NCI-H1417 treated with DMSO at 0.1 percent for 48 hours (cell line): ENCODE measurements at regions not wholly inside any gene's neighbourhood (a gene's known extent, or its start where the extent isn't known, plus 50 kb on each side); places are given as distances from the start of the nearest gene placed in this dataset.

ENCODE experiments used
- DNase-seq: peaks from one replicate; lab custom pipeline; 2025; lab: John Stamatoyannopoulos, UW

DNA sequence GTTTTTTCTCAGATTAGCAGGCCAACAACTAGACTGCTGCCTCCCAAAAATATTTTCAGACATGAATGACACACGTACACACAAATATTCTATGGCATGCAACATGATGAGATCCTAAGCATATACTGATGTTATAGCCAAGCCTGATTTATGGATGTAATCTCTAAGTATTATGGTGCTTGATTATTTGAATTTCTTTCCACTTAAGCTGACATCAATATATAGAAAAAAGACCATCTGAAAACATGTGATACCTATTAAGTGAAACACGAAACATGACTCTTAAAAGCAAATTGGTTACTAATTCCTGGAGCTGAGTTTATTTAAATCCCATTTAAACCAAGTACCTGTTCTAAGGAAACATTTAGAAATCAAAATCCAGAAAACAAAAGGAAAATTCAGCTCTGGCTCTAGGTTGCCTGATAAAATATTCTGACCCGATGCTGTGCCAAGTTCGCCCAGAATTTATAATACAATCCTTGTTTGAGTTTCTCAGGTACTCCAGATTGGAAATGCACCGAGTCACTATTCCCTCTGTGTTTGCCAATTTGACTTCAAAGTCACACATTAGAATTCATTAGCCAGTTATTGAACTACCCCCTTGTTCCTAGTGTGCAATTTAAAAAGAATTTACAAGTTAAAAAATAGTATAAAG is 548.6 kb downstream of the CSNK1G3 start:
- DNase-seq: no peak

DNA sequence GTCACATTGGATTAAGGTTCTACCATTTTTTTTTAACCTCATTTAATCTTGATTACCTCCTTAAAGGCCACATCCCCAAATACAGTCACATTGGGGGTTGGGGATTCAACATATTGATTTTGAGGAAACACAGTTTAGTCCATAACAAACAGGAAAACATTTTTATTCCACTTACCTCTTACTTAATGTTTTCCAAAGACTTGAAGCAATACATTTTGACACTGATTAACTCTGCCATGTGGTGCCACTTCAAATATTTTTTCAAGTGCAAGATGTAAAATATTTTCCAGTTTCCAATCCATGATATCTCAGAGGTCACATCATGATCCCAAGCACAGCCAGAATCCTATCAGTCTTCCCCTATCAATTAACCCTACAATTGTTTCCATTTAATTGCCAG is 548.0 kb downstream of the CSNK1G3 start:
- no peak for DNase-seq

DNA sequence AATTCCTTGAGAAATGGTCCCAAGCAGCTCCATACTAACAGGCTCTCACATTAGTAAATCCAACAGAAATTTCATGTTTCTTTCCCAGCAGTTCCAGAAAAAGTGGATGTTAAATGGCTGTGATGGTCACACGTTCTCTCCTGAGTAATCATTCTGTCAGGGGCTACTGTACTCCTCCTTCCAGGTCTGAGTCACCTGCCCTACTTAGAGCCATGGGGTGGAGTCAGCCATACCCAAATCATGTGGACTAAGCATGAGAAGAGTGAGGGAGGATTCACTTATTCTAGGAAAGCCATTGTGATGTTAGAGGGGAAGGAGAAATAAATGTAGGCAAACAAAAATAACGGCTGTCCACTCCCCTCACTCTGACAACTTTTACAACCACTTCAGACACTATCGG is 547.2 kb downstream of the CSNK1G3 start:
- DNase-seq: no peak

DNA sequence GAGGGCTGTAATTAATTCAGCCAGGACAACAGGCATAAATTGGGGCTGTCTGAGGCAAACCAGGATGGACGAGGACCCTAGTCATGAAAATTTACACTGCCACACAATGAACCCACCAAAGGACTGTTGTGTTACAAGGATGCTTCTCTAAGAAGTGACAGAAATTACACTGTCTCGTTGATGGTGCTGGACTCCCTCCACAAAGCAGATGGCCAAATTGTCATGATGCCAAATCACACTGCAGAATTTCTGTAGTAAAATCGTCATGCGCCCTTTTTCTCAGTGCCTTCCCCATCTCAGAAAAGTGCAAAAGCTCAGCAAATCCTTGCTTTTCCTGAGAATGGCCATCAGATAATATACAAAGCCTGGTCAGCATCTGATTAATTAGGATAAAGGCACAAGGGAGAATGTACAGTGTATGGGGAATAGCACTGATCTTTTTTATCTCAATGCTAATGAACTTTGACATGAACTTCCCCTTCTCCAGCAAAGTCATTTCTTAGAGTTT is 545.8 kb downstream of the CSNK1G3 start:
- no peak for DNase-seq

DNA sequence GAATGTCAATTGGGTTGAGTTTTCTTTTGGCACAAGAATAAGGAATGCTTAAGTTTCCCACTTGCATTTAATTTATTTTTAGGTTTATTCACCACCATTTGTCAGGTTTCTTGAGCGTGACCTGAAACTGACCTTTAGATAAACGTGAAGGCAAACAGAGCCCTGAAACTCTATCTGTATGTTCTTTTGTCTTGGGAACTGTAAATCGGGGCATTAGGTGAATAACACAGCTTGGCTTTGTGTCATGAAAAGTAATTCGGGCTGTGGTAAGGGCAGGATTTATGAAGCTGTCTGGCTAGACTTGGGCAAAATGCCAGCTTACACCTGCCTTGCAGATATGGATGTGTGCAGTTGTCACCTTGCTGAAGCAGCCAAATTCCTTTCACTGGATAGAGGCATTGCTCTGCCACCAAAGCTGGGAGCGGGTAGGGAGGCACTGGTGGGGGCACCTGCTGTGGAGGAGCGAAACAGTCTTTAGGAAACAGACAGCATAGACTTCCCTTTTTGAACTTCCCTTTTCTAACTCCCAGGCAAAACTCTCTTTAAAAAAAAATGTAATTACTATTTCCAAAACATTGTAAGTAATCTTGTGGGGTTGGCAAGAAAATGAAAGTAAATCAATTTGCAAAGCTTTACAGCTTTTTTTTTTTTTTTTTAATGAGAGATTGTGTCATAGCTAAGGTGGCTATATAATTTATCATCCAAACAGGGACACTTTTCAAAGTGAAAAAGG is 545.2 kb downstream of the CSNK1G3 start:
- DNase-seq: peak; percentile 32

DNA sequence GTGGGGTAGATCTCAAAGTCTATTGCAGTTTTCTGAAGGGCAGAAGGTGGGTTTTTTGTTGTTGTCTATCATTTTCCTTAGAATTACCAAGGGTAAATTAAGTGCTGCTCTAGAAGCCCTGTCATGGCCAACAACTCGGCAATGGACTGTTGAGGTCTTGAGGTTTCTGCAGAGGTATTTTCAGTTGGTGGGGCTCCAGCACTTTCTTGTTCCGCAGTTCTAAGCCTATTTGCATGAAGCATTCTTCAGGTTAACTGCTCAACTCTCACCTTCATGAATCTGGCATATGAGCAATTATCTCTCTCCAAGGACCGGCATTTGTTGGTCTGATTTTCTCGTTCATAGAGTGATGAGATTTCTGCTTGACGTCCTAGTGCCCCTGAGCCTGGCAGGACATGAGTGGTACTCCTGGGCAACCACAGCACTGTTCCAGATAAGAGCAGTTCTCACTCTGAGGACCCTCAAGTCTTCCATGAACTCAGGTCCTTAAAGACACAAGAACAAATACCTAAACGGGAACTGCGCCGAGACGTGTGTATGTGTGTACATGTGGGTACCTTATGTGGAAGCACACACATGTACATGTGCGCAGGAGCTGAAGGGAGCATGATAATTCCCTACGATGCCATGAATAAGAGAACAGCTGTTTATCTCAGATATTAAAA is 544.5 kb downstream of the CSNK1G3 start:
- no peak for DNase-seq

DNA sequence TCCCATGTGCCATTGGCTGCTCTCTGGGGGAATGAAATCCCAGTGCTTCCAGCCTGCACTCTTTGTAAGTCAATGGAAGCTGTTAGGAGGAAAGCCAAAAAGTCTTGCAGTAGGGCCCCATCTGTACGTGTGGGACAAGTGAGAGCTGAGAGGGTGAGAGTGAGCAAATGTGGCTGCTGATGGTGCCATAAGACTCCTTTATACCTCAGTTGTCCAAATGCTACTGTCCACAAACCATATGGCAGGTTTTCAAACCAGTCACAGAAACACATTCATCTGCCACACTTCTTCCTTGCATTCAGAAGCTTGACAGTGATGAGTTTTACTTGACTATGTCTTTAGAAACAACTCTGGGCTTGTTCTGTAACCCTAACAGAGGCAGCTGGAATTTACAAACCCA is 543.8 kb downstream of the CSNK1G3 start:
- DNase-seq: no peak

DNA sequence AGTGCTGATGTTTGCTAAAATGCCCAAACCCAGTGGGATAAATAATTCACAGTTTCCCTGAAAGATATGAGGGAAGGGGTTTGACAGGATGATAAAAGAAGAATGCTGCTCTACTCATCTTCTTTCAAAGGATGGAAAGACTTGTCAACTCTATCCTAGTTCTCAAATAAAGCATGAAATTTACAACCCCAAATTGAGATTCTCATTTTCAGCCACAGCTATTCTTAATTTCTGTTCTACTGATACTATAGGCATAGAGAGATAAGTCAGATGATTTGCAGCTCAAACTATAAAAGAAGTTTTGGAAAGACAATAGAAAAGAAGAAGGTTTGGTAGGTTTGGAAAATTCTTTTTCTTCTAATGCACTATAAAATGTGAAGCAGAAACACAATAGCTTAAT is 542.6 kb downstream of the CSNK1G3 start:
- no peak for DNase-seq

DNA sequence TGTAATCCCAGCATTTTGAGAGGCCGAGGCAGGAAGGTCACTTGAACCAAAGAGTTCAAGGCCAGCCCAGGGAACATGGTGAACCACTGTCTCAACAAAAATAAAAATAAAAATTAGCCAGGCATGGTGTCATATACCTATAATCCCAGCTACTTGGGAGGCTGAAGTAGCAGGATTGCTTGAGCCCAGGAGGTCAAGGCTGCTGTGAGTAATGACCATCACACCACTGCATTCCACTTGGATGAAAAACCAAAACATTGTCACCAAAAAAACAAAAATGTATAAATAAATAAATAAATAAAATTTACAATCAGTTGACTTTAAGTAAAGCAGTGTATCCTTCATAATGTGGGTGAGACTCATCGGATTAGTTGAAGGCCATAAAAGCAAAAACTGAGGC is 541.4 kb downstream of the CSNK1G3 start:
- no peak for DNase-seq

DNA sequence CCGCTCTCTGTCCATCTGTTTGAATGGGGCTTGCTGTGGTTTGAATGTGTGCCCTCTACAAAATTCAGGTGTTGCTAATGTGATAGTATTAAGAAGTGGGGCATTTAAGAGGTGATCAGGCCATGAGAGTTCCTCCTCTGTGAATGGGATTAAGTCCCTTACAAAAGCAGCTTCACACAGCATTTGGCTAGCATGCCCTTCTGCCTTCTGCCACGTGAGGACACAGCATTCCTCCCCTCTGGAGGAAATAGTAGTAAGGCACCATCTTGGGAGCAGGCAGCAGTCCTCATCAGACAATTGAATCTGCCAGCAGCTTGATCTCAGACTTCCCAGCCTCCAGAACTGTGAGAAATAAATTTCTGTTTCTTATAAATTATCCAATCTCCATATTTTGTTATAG is 540.2 kb downstream of the CSNK1G3 start:
- DNase-seq: no peak

DNA sequence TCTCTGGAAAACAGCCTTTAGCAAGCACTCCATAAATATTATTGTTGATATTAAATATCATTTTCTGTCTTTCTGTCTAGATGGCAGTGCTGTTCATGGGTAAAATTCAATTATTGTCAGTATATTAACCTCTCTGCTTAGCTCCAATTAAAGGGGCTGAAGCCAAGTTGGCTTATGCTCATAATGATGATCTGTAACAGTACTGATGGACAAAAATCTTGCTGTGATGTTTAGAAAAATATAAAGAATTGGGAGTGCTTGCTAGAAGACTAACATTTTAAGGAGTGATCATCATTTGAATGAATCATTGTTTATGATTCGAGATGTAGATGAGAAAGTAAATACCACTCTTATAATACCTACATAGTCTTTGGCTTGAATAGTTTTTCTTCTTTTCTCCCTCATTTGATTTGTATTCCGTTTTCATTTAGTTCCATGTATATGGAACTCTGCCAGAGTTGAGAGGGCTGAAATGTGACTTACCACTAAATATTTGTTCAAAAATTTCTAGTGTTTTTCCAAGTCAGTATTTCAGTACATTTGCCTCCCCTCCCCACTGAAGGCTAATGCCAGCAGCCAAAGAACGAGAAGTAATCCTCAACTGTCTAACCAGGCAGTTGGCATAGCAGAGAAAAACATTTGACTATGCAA is 538.3 kb downstream of the CSNK1G3 start:
- no peak for DNase-seq

DNA sequence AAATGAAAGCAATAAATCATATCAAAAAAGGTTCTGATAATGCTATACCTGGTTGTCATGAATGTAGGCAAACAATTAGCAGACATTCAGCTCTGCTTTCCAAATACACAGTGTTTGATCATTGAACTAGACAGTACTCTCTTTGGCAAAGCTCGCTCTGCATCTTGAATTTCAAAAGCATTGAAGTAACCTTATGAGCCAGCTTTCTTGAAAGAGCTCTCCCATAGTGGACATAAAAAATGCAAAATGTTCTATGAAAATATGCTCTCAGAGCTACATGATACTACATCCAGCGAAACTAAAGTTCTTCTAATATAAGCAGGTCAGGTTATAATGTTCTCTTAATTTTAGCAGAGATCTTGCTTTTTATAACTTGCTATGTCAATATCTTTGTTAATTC is 533.4 kb downstream of the CSNK1G3 start:
- no peak for DNase-seq

DNA sequence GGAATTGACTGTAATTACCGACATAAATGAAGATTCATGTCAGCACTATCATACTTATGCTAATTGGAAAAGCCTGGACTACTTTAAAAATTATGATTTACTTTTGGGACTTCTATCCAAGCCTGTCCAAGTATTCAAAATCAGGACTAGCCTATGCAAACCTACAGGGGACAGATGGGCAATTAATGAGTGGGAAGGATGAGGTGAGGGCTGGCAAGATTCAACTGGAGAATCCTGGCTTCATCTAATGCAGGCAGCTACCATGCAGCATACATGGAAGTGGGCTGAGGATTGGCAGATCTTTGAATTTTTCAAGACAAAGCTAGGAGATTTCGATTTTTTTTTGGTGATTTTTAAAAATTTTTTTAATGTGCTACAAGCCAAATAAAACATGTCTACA is 532.6 kb downstream of the CSNK1G3 start:
- no peak for DNase-seq

DNA sequence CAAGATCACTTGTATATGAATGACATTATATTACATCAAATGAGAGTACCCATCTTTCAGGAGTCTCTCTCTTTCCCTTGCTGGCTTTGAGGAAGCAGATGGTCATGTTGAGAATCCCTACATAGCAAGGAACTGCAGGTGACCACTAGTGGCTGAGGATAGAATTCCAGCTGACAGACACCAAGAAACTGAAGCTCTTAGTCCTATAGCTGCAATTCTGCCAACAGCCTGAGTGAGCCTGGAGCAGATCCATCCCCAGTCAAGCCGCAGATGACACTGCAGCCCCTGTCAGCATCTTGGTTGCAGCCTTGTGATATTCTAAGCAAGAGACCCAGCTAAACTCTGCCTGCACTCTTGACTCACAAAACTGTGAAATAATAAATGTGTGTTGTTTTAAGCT is 531.5 kb downstream of the CSNK1G3 start:
- DNase-seq: no peak

DNA sequence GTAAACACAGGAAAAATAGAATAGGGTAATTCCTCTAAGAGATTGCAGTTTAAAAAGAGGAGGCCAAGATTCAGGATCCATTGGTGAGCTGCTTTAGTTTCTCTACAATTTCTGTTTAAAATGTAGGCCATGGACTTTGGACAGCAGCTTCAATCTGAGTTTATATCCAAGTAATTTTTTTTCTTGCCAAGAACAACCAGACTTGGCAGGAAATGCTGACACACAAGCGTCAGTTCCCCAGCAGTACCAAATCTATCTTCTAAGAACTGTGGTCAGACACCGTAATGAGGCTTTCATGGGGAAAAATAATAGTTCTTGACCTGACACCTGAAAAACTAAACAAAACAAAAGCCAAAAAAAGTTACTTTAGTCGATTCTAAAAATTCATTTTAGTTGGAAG is 528.8 kb downstream of the CSNK1G3 start:
- no peak for DNase-seq

DNA sequence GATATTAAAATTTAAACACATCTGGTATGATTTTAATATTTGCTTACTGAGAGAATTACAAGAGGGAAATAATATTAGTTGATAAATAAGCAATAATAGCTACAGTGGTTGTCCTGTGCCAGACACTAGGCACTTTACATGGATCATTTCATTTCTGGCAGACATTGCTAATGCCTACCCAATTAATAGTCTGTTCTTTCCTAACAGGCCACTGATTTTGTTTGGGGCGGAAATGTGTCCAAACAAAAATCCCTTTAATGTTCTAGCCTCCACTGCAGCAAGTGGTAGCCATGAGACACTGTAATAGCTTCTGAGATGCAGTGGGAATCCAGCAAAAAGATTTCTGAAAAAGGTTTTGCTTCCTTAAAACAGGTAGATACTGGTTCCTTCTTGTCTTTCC is 527.4 kb downstream of the CSNK1G3 start:
- DNase-seq: no peak

DNA sequence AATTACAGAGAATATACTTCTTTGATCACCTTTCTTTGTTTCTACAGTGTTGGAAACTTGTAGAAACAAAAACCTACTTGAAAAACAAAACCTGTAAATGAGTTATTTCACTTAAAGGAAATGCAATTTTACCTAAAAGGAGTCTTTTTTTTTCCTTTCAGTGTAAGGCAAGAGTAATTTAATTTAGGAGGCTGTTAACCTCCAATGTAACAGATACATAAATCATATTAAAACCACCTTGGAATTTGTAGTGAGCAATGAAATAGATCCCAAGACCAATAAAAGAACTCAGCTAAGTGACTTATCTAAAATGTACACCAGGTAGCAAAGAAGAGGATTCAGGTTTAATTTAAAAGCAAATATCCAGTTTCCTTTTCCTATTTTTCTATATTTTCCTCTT is 524.8 kb downstream of the CSNK1G3 start:
- DNase-seq: no peak

DNA sequence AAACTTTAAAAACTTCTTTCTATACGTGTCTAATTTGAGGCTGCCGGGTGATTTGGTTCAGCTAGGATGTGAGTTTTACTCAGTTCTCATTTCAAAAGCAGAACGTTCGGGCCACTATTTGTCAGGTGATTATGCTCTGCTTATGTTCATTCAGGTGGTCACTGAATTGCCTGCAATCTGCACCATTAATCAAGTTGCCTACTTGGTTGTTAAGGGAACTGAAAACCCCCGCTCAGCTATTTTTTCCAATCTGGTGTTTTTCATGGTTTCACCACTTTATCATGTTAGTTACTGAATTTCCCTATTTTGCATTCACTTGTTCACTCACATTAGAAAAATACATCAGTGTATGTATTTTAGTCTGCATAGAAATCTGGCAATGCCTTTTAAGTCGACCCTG is 523.0 kb downstream of the CSNK1G3 start:
- DNase-seq: no peak

DNA sequence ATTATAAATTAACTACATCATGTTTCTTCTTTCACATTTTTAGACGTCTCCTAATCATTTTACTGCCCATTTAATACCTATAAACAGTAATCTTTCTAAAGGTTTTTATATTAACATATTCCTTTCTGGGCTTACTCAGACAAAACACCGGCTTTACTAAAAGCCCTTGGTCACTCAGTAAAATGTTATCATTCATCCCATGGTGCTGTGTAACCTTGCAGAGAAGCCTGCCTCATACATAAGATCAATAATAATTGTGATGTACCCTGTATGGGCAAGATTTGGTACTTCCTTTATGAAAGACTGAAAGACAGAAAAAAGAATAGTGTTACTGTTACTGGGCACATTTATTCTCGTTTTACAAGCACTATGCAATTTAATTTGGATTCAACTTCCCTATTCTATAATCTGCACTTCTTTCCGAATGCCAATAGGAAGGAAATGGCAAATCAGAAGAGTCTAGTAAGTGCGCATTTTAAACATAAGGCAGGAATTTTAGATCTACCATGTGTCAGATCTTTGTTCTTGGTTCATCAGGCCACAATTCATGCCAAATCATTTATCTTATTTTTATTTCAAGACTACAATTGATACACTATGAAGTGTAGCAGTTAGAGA is 522.2 kb downstream of the CSNK1G3 start:
- no peak for DNase-seq

DNA sequence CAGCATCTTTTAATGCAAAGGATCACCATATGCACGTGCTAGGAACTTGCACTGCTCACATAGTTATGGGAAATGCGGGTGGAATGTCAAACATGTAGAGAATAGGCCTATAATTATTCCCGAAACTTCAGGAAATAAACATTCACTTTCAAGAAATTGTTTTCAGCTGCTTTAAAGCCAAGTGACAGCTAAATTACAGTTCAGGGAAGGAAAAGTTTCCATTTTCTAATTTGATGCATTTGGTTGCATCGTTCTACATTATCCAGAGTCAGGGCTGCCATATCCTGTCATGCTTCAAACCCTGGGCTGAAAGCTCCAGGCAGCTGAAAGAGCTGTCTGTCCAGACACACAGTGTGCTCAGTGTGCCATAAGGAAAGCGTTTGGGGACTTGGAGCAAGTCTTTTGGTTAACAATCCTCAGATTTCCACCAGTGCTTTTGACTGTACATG is 518.1 kb downstream of the CSNK1G3 start:
- DNase-seq: no peak

DNA sequence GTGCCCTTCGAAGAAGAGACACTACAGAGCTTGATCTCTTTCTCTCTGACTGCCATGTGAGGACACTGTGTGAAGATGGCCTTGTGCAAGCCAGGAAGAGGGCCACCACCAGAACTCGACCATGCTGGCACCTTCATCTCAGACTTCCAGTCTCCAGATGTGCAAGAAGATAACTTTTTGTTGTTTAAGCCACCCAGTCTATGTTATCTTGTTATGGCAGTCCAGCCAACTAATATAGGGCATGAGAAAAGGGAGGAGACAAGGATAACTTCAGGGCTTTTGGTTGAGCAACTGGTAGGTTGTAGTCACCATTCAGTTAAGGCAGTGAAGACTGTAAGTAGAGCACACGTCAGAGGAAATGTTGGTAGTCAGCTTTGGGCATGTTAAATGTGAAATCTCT is 515.5 kb downstream of the CSNK1G3 start:
- no peak for DNase-seq

DNA sequence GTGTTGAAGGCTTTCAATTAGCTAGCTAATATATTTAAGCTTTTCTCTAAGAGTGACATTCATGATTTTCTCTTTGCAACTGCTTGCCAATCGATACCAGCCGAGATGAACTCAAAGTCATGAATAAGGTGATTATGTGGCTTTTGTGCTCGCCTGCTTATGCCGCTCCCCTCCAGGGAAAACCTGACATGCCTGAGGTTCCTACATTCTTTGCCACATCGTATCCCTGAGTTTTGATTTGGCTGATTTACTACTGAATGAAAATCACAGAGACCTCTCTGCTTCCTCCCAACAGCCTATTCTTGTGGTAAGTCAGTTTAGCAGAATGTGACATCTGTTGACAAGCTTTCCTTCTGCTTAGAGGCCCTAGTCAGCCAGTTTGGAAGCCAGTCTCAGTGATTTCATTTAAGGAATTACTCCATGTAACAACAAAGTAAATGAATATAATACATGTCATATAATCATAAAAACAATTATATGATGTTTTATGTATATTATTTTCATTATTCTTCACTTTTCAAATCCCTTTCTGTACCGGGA is 513.4 kb downstream of the CSNK1G3 start:
- DNase-seq: no peak
